ENCODE measurements at regions not wholly inside any gene's neighbourhood (a gene's known extent, or its start where the extent isn't known, plus 50 kb on each side); places are given as distances from the start of the nearest gene placed in this dataset.
A peak's percentile ranks its signal among the peaks of the same experiment; 100 is the strongest.

GRCh38 chr2:145049475-145049874 is 529.6 kb upstream of the ZEB2 start:
- no peak for DNase-seq (ENCODE audit: low read depth)

- no peak for DNase-seq (ENCODE audit: low read depth)
These were observed 527.6 kb upstream of the ZEB2 start for GRCh38 chr2:145047554-145047953.

- no peak for DNase-seq (ENCODE audit: low read depth)
These were observed 524.6 kb upstream of the ZEB2 start for GRCh38 chr2:145044491-145044890.

- DNase-seq (ENCODE audit: low read depth), result no peak
These were observed 523.5 kb upstream of the ZEB2 start for GRCh38 chr2:145043399-145043834.

GRCh38 chr2:145041706-145042105 is 521.8 kb upstream of the ZEB2 start:
- no peak for DNase-seq (ENCODE audit: low read depth)

GRCh38 chr2:145040433-145040832 is 520.5 kb upstream of the ZEB2 start:
- no peak for DNase-seq (ENCODE audit: low read depth)

- no peak for DNase-seq (ENCODE audit: low read depth)
These were observed 518.2 kb upstream of the ZEB2 start for GRCh38 chr2:145038041-145038525.

GRCh38 chr2:145036421-145037011 is 516.6 kb upstream of the ZEB2 start:
- no peak for DNase-seq (ENCODE audit: low read depth)

GRCh38 chr2:145034511-145034910 is 514.6 kb upstream of the ZEB2 start:
- DNase-seq (ENCODE audit: low read depth), result no peak

- no peak for DNase-seq (ENCODE audit: low read depth)
These were observed 513.5 kb upstream of the ZEB2 start for GRCh38 chr2:145033438-145033837.

GRCh38 chr2:145032791-145033190 is 512.9 kb upstream of the ZEB2 start:
- DNase-seq (ENCODE audit: low read depth), result no peak

GRCh38 chr2:145029873-145030272 is 510.0 kb upstream of the ZEB2 start:
- no peak for DNase-seq (ENCODE audit: low read depth)

GRCh38 chr2:145029081-145029480 is 509.2 kb upstream of the ZEB2 start:
- DNase-seq (ENCODE audit: low read depth), result no peak

GRCh38 chr2:145028101-145028920 is 508.4 kb upstream of the ZEB2 start:
- DNase-seq (ENCODE audit: low read depth), result no peak

- DNase-seq (ENCODE audit: low read depth), result no peak
These were observed 506.8 kb upstream of the ZEB2 start for GRCh38 chr2:145026456-145027455.

- DNase-seq (ENCODE audit: low read depth), result no peak
These were observed 505.5 kb upstream of the ZEB2 start for GRCh38 chr2:145025382-145025781.

GRCh38 chr2:145023334-145023934 is 503.5 kb upstream of the ZEB2 start:
- DNase-seq (ENCODE audit: low read depth), result no peak

- DNase-seq (ENCODE audit: low read depth), result peak; percentile 76
These were observed 502.9 kb upstream of the ZEB2 start for GRCh38 chr2:145022666-145023333.

- no peak for DNase-seq (ENCODE audit: low read depth)
These were observed 502.2 kb upstream of the ZEB2 start for GRCh38 chr2:145021962-145022665.

GRCh38 chr2:145020694-145021093 is 500.8 kb upstream of the ZEB2 start:
- no peak for DNase-seq (ENCODE audit: low read depth)

- DNase-seq (ENCODE audit: low read depth), result no peak
These were observed 500.2 kb upstream of the ZEB2 start for GRCh38 chr2:145020139-145020538.

Data from non-pigmented ciliary epithelial cell (primary cell).